ENCODE measurements at regions not wholly inside any gene's neighbourhood (a gene's known extent, or its start where the extent isn't known, plus 50 kb on each side); places are given as distances from the start of the nearest gene placed in this dataset.

DNA sequence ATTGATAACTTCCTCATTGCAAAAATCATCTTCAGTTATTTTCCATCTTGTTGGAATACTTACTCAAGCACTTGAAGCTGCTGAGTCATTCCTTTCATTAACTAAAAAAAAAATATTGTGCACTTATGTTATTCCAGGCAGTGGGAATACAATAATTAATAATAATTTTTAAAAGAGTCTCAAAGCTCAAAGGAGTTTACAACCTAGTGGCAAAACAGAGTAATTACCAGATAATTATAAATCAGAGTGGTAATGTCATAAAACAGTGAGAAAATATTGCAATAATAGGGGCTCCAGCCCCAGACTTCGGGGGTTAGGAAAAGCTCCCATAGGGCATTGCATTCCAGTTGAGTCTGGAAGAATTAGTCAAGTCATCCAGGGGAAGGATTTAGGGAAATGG lies 79.6 kb downstream of the DDX53 start:
- no peaks in the 10 kb centered on the region for H4K20me1 ChIP-seq (replicated peaks; ENCODE audit: control insufficient read depth, insufficient read depth, low read length)
- H3K9ac ChIP-seq (ENCODE audit: insufficient read depth in 1 of 2, low read depth in 2 of 2, low read length in 2 of 2), result no peak overlapping the region
- 0% methylated on average over 1 of the region's 1 CpG for WGBS (ENCODE audit: insufficient coverage, low coverage, missing lambda C conversion rate)
- no peaks in the 10 kb centered on the region for H3K27me3 ChIP-seq (ENCODE audit: control insufficient read depth in 2 of 2, insufficient read depth in 2 of 2, low read length in 2 of 2)
- H3K27ac ChIP-seq (ENCODE audit: extremely low read depth, low read depth, low read length), result no peak overlapping the region
- no peak overlapping the region for H3K4me3 ChIP-seq
- no peaks in the 10 kb centered on the region for H3K9me1 ChIP-seq (ENCODE audit: control insufficient read depth, insufficient read depth, low read length)
- H3K36me3 ChIP-seq (ENCODE audit: control insufficient read depth, insufficient read depth, low read length), result no peaks in the 10 kb centered on the region
- no peaks in the 10 kb centered on the region for H3K4me1 ChIP-seq (replicated peaks in 1 of 2; ENCODE audit: control insufficient read depth in 2 of 2, insufficient read depth in 2 of 2, low read length in 2 of 2)
- no peaks in the 10 kb centered on the region for H3K9me3 ChIP-seq (replicated peaks; ENCODE audit: control insufficient read depth, insufficient read depth, low read depth, low read length)
- ATAC-seq (no peak), DNase-seq (ENCODE audit: extremely low read depth in 1 of 4, low spot score in 3 of 4) (no peak), FAIRE-seq (no peak)
- H3K79me2 ChIP-seq (ENCODE audit: control insufficient read depth, insufficient read depth, low read length), result no peaks in the 10 kb centered on the region
- in situ Hi-C loops (cut with MboI), result no loop called here
- TF ChIP-seq, protein P1, sequence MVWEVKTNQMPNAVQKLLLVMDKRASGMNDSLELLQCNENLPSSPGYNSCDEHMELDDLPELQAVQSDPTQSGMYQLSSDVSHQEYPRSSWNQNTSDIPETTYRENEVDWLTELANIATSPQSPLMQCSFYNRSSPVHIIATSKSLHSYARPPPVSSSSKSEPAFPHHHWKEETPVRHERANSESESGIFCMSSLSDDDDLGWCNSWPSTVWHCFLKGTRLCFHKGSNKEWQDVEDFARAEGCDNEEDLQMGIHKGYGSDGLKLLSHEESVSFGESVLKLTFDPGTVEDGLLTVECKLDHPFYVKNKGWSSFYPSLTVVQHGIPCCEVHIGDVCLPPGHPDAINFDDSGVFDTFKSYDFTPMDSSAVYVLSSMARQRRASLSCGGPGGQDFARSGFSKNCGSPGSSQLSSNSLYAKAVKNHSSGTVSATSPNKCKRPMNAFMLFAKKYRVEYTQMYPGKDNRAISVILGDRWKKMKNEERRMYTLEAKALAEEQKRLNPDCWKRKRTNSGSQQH (CRISPR knock-in tag; IDR thresholded peaks at IDR 0.05), result no peak
- TF ChIP-seq, protein P2, sequence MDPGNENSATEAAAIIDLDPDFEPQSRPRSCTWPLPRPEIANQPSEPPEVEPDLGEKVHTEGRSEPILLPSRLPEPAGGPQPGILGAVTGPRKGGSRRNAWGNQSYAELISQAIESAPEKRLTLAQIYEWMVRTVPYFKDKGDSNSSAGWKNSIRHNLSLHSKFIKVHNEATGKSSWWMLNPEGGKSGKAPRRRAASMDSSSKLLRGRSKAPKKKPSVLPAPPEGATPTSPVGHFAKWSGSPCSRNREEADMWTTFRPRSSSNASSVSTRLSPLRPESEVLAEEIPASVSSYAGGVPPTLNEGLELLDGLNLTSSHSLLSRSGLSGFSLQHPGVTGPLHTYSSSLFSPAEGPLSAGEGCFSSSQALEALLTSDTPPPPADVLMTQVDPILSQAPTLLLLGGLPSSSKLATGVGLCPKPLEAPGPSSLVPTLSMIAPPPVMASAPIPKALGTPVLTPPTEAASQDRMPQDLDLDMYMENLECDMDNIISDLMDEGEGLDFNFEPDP (CRISPR knock-in tag; IDR thresholded peaks at IDR 0.05), result no peak
- TF ChIP-seq, protein P3, sequence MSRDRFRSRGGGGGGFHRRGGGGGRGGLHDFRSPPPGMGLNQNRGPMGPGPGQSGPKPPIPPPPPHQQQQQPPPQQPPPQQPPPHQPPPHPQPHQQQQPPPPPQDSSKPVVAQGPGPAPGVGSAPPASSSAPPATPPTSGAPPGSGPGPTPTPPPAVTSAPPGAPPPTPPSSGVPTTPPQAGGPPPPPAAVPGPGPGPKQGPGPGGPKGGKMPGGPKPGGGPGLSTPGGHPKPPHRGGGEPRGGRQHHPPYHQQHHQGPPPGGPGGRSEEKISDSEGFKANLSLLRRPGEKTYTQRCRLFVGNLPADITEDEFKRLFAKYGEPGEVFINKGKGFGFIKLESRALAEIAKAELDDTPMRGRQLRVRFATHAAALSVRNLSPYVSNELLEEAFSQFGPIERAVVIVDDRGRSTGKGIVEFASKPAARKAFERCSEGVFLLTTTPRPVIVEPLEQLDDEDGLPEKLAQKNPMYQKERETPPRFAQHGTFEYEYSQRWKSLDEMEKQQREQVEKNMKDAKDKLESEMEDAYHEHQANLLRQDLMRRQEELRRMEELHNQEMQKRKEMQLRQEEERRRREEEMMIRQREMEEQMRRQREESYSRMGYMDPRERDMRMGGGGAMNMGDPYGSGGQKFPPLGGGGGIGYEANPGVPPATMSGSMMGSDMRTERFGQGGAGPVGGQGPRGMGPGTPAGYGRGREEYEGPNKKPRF (IDR thresholded peaks at IDR 0.05; ENCODE audit: low read depth, low read length), result no peak
- TF ChIP-seq HCFC1 (IDR thresholded peaks at IDR 0.05; ENCODE audit: low read depth, low read length) (no peak), ZNF165 (CRISPR knock-in tag; IDR thresholded peaks at IDR 0.05; ENCODE audit: borderline replicate concordance) (no peak), ZNF699 (CRISPR knock-in tag; IDR thresholded peaks at IDR 0.05; ENCODE audit: insufficient replicate concordance) (no peak), ZNF408 (CRISPR knock-in tag; IDR thresholded peaks at IDR 0.05; ENCODE audit: low read depth) (no peak), SNRNP70 (optimal IDR thresholded peaks at IDR 0.05; ENCODE audit: low read depth, low read length) (no peak), SIX5 (IDR thresholded peaks at IDR 0.05; ENCODE audit: borderline replicate concordance in 1 of 2, insufficient read depth in 1 of 2, low read depth in 1 of 2, low read length in 2 of 2) (no peak), EP400 (IDR thresholded peaks at IDR 0.05) (no peak), ZNF184 (CRISPR knock-in tag; IDR thresholded peaks at IDR 0.05) (no peak), HSF4 (CRISPR knock-in tag; IDR thresholded peaks at IDR 0.05; ENCODE audit: borderline replicate concordance) (no peak), BDP1 (IDR thresholded peaks at IDR 0.05; ENCODE audit: insufficient read depth, insufficient read length) (no peak)
- H2AFZ ChIP-seq (ENCODE audit: low read depth, low read length), result no peak overlapping the region
- CTCF ChIA-PET (ENCODE audit: low intra/inter-chr PET ratio), result no interaction called here
- POLR2A ChIA-PET, result no interaction called here
- H3K4me2 ChIP-seq (ENCODE audit: insufficient read depth, low read length), result no peak overlapping the region
- no TSS peak for BruUV-seq (replicated peaks)
- intact Hi-C loops (cut with micrococcal nuclease), result no loop called here
